Daoy (cell line): ENCODE measurements at regions not wholly inside any gene's neighbourhood (a gene's known extent, or its start where the extent isn't known, plus 50 kb on each side); places are given as distances from the start of the nearest gene placed in this dataset.

Experiments
- DNase-seq: peaks from one replicate; pipeline ENCODE4 v3.0.0-alpha.2; 2015; ENCODE audit warnings: low read depth

- peak; percentile 39 for DNase-seq
Observed at GRCh38 chr3:184659797-184660301, 52.0 kb downstream of the MAGEF1 start.

DNA sequence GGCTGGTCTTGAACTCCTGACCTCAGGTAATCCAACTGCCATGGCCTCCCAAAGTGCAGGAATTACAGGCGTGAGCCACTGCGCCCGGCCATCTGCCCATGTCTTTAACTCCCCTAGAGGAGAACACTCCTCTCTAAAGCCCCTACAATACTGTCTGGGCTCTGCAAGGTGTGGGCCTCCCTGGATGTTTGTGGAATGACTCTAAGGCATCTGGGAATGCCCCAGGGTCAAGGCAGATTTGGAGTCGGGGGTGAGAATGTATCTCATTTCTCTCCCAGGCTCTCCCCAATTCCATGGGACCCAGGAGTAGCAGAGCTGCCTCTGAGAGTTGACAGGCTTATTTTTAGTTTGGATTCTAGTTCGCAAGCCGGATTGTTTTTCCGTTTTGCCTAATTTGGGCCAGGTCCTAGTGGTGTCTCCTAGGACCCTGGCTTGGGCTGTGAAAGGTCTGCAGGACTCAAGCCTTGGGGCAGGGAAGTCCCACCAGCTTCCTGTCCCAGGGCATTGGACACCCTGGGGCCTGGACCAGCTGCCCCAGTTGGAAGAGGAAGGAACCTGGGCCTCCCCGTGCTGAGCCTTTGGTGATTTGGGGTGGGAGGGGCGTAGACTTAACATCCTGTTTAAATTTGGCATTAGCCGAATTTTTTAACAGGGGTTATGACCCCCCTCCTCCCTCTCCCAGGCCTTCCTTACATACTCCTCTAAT lies 53.5 kb downstream of the MAGEF1 start:
- no peak for DNase-seq

- DNase-seq, result peak; percentile 93
Observed at GRCh38 chr3:184656829-184657681, 54.8 kb downstream of the MAGEF1 start.

- DNase-seq, result no peak
Observed at GRCh38 chr3:184656458-184656828, 55.4 kb downstream of the MAGEF1 start.

DNA sequence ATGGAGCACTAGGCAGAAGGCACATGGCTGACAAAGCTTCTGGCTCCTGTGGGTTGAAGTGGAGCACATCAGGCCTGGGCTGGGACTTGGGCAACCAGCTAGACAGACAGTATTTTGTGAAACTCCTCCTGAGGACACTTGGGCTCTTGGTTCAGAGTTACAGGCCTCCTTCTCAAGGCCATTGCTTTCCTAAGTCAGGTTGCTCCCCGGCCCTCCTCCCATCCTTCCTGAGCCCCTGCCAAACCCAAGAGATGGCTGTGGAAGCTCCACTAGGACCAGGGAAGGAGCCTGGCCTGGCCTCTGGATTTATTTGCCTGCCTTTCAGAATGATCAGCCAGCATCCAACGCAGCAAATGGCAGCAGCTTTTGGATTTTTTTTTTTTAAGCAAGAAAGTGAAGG lies 56.3 kb downstream of the MAGEF1 start:
- DNase-seq, result no peak

- DNase-seq, result no peak
Observed at GRCh38 chr3:184654375-184654774, 57.5 kb downstream of the MAGEF1 start.

GRCh38 chr3:184652465-184652864 lies 59.4 kb downstream of the MAGEF1 start:
- DNase-seq, result no peak

DNA sequence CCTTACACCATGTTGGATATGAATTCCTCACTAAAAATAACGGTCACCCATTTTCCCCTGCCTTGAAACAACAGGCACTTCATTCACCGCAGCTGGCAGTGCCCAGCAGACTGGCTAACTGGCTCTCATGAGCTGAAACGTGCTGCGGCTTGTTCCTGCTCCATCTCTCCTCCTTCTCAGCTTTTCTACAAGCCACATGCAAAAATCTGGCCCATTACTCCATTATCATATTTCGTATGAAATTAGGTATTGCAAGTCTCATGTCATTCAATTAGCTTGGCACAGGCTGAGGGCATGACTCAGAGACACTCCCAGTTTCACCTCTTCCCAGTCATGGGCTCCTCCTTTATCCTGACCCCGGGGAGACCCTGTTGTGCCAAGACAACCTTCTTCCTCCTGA lies 60.0 kb downstream of the MAGEF1 start:
- DNase-seq, result peak; percentile 59

GRCh38 chr3:184648636-184649035 lies 63.2 kb downstream of the MAGEF1 start:
- DNase-seq, result no peak

GRCh38 chr3:184647405-184647936 lies 64.4 kb downstream of the MAGEF1 start:
- DNase-seq, result no peak

- DNase-seq, result peak; percentile 55
Observed at GRCh38 chr3:184645336-184645735, 66.5 kb downstream of the MAGEF1 start.

- no peak for DNase-seq
Observed at GRCh38 chr3:184643442-184643841, 68.4 kb downstream of the MAGEF1 start.

DNA sequence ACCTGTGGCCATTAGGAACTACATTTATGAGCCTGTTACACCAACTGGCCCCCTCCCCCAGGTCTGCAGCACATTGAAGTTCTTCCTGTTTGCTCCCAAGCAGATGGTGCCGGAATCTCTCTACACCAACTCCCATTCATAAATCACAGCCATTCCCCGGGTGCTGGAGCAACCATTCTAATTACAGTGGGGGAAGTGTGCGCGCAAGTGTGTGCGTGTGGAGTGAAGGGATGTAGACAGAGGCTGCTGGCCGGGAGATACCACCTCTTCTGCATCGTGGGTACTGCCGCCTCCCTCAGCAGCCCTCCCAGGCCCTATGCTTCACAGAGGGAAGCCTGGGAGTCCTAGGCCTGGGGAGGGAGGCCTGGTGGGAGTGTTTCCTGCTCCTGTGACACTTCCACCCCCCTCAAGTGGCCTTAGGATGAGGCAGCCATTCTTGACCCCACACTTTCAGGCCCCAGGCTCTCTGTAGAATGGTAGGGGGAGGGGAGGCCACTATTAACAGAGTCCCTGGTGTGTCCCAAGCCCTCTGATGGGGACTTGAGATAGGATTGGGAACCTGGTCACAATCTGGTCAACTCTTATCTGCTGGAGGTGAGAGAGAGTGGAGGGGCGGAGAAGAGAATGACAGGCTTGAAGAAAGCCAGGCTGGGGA lies 69.1 kb downstream of the MAGEF1 start:
- no peak for DNase-seq

GRCh38 chr3:184641430-184641829 lies 70.4 kb downstream of the MAGEF1 start:
- no peak for DNase-seq

DNA sequence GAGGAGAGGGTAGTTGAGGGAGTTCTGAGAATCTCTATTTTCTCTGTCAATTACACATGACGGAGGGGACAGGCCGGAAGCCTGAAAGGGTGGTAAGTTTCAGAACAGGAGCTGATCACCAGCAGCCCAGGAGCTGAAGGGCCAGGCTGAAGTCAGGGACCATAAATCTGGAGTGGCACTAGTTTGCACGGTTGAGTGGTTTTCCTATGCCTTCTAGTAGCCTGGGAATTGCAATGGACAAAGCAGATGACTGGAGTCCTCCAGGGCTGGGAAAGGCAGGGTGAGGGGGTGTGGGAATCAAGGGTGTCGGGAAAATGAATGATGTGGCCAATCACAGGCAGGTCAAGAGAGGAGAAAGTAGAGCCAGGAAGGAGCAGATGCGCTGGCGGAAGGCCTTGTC lies 72.5 kb downstream of the MAGEF1 start:
- no peak for DNase-seq

GRCh38 chr3:184637705-184638104 lies 74.2 kb downstream of the MAGEF1 start:
- DNase-seq, result no peak

DNA sequence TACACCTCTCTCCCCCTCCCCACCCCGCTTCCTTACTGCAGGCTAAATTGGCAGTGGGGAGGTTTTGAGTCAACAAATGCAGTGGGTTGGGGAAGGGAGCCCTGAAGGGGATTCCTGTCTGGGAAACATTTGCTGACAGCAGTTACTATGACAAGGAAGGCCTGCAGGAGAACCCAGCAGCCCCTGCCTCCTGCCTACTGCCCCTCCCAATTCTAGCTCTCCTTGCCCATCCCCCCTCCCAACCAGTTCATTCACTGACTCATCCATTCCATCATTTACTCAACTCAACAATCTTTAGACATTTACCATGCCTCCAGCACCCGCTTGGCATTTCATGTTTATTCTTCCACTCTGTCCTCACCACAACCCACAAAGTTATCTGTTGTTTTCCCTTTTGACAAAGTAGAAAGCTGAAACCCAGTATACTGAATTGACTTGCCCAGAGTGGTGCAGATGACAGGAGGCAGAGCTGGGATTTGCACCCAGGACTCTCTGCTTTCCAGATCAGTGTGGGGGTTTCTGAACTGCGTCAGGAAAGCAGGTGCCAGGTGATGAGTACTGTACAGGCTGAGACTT lies 75.0 kb downstream of the MAGEF1 start:
- peak; percentile 89 for DNase-seq

- DNase-seq, result no peak
Observed at GRCh38 chr3:184635774-184636173, 74.2 kb downstream of the EPHB3 start.

- DNase-seq, result peak; percentile 44
Observed at GRCh38 chr3:184635126-184635525, 73.5 kb downstream of the EPHB3 start.

DNA sequence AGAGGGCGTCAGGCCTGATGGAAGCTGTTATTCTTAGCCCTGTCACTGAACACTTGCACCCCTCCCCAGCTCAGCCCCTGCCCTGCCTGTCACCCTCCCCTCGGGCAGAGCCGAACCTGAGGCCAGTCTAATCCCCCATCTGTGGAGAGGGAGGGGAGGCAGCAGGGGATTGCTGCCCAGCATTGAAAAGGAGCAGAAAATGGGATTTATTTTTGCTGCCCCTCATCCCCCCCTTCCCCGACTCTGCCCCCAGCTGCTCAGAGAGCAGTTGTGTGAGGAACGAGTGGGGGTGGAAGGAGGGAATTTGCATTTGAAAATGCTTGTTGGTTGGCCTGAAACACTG lies 71.6 kb downstream of the EPHB3 start:
- DNase-seq, result no peak

GRCh38 chr3:184632551-184633236 lies 71.1 kb downstream of the EPHB3 start:
- no peak for DNase-seq
